ENCODE measurements at regions not wholly inside any gene's neighbourhood (a gene's known extent, or its start where the extent isn't known, plus 50 kb on each side); places are given as distances from the start of the nearest gene placed in this dataset.

DNA sequence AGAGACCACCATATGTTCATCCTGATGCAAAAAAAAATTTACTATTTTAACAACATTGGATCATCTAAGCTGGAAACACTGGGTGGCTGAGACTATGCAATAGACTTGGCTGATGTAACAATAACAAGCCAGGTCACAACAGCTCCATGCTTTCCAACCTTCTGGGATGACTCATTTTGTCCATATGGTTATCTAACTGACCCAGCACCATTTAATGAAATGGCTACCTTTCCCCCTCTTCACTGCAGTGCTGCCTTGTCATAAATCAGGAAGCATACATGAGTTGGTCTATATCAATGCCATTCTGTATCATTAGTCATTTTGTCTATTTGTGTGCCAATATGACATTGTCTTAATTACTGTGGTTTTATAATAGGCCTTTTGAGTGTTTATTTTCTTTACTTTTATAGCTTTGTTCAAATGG, 217.6 kb upstream of the KCNJ16 start (continued):
- TF ChIP-seq, protein P1, sequence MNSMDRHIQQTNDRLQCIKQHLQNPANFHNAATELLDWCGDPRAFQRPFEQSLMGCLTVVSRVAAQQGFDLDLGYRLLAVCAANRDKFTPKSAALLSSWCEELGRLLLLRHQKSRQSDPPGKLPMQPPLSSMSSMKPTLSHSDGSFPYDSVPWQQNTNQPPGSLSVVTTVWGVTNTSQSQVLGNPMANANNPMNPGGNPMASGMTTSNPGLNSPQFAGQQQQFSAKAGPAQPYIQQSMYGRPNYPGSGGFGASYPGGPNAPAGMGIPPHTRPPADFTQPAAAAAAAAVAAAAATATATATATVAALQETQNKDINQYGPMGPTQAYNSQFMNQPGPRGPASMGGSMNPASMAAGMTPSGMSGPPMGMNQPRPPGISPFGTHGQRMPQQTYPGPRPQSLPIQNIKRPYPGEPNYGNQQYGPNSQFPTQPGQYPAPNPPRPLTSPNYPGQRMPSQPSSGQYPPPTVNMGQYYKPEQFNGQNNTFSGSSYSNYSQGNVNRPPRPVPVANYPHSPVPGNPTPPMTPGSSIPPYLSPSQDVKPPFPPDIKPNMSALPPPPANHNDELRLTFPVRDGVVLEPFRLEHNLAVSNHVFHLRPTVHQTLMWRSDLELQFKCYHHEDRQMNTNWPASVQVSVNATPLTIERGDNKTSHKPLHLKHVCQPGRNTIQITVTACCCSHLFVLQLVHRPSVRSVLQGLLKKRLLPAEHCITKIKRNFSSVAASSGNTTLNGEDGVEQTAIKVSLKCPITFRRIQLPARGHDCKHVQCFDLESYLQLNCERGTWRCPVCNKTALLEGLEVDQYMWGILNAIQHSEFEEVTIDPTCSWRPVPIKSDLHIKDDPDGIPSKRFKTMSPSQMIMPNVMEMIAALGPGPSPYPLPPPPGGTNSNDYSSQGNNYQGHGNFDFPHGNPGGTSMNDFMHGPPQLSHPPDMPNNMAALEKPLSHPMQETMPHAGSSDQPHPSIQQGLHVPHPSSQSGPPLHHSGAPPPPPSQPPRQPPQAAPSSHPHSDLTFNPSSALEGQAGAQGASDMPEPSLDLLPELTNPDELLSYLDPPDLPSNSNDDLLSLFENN (IDR thresholded peaks at IDR 0.05; ENCODE audit: low read depth in 2 of 2, low read length in 2 of 2) = peak in 1 of 2 experiments; percentile 55; a peak in 1 of 4 replicates
- TF ChIP-seq, protein P2, sequence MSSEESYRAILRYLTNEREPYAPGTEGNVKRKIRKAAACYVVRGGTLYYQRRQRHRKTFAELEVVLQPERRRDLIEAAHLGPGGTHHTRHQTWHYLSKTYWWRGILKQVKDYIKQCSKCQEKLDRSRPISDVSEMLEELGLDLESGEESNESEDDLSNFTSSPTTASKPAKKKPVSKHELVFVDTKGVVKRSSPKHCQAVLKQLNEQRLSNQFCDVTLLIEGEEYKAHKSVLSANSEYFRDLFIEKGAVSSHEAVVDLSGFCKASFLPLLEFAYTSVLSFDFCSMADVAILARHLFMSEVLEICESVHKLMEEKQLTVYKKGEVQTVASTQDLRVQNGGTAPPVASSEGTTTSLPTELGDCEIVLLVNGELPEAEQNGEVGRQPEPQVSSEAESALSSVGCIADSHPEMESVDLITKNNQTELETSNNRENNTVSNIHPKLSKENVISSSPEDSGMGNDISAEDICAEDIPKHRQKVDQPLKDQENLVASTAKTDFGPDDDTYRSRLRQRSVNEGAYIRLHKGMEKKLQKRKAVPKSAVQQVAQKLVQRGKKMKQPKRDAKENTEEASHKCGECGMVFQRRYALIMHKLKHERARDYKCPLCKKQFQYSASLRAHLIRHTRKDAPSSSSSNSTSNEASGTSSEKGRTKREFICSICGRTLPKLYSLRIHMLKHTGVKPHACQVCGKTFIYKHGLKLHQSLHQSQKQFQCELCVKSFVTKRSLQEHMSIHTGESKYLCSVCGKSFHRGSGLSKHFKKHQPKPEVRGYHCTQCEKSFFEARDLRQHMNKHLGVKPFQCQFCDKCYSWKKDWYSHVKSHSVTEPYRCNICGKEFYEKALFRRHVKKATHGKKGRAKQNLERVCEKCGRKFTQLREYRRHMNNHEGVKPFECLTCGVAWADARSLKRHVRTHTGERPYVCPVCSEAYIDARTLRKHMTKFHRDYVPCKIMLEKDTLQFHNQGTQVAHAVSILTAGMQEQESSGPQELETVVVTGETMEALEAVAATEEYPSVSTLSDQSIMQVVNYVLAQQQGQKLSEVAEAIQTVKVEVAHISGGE (CRISPR knock-in tag; IDR thresholded peaks at IDR 0.05) = 0 out of 6 replicates have a peak, but pooled peaks of 1 of the 3 experiments have one; percentile 35
- TF ChIP-seq U2AF2 (optimal IDR thresholded peaks at IDR 0.05; ENCODE audit: low read depth, low read length) = no peak
- TF ChIP-seq, protein P3, sequence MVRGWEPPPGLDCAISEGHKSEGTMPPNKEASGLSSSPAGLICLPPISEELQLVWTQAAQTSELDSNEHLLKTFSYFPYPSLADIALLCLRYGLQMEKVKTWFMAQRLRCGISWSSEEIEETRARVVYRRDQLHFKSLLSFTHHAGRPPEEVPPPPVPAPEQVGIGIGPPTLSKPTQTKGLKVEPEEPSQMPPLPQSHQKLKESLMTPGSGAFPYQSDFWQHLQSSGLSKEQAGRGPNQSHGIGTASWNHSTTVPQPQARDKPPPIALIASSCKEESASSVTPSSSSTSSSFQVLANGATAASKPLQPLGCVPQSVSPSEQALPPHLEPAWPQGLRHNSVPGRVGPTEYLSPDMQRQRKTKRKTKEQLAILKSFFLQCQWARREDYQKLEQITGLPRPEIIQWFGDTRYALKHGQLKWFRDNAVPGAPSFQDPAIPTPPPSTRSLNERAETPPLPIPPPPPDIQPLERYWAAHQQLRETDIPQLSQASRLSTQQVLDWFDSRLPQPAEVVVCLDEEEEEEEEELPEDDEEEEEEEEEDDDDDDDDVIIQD (CRISPR knock-in tag; IDR thresholded peaks at IDR 0.05) = no peak
- peak; percentile 33; the same call in 1 of the 2 replicates for TF ChIP-seq ZNF584 (CRISPR knock-in tag; IDR thresholded peaks at IDR 0.05; ENCODE audit: low read depth)
- TF ChIP-seq, protein P4, sequence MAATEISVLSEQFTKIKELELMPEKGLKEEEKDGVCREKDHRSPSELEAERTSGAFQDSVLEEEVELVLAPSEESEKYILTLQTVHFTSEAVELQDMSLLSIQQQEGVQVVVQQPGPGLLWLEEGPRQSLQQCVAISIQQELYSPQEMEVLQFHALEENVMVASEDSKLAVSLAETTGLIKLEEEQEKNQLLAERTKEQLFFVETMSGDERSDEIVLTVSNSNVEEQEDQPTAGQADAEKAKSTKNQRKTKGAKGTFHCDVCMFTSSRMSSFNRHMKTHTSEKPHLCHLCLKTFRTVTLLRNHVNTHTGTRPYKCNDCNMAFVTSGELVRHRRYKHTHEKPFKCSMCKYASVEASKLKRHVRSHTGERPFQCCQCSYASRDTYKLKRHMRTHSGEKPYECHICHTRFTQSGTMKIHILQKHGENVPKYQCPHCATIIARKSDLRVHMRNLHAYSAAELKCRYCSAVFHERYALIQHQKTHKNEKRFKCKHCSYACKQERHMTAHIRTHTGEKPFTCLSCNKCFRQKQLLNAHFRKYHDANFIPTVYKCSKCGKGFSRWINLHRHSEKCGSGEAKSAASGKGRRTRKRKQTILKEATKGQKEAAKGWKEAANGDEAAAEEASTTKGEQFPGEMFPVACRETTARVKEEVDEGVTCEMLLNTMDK (IDR thresholded peaks at IDR 0.05; ENCODE audit: borderline replicate concordance, insufficient read depth, low read depth, low read length, poor library complexity, severe bottlenecking) = no peak
- no peak for TF ChIP-seq RUNX1 (IDR thresholded peaks at IDR 0.05; ENCODE audit: low read depth)
- no peak for TF ChIP-seq ZNF589 (CRISPR knock-in tag; IDR thresholded peaks at IDR 0.05; ENCODE audit: low read depth)
- TF ChIP-seq PHF21A (IDR thresholded peaks at IDR 0.05; ENCODE audit: borderline replicate concordance, low read depth) = no peak
- TF ChIP-seq GABPA (tag; conservative IDR thresholded peaks at IDR 0.05; ENCODE audit: low read depth) = peak; percentile 39
- no peak for TF ChIP-seq CBX1 (IDR thresholded peaks at IDR 0.05; ENCODE audit: low read depth)

Measured in K562 (cell line).